ENCODE measurements at regions not wholly inside any gene's neighbourhood (a gene's known extent, or its start where the extent isn't known, plus 50 kb on each side); places are given as distances from the start of the nearest gene placed in this dataset.

DNA sequence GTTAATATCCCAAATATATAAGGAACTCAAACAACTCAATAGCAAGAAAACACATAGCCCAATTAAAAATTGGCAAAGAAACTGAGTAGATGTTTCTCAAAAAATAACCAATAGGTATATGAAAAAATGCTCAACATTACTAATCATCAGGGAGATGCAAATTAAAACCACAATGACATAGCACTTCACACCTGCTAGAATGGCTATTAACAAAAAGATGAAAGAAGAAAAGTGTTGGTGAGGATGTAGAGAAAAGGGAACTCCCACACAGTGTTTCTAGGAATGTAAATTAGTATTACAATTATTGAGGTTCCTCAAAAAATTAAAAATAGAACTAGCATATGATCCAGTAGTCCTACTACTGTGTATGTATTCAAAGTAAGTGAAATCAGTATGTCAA is 1212.8 kb downstream of the DIAPH3 start:
- peaks cover 37% of the 10 kb centered on the region for H3K9me3 Mint-ChIP-seq
- no peaks in the 10 kb centered on the region for H4K20me1 ChIP-seq (replicated peaks; ENCODE audit: insufficient read depth)
- H3K4me3 Mint-ChIP-seq, result no peak overlapping the region
- H2AFZ ChIP-seq, result no peak overlapping the region
- H3K4me1 ChIP-seq (ENCODE audit: insufficient read depth), result no peaks in the 10 kb centered on the region
- TF ChIP-seq, protein P1, sequence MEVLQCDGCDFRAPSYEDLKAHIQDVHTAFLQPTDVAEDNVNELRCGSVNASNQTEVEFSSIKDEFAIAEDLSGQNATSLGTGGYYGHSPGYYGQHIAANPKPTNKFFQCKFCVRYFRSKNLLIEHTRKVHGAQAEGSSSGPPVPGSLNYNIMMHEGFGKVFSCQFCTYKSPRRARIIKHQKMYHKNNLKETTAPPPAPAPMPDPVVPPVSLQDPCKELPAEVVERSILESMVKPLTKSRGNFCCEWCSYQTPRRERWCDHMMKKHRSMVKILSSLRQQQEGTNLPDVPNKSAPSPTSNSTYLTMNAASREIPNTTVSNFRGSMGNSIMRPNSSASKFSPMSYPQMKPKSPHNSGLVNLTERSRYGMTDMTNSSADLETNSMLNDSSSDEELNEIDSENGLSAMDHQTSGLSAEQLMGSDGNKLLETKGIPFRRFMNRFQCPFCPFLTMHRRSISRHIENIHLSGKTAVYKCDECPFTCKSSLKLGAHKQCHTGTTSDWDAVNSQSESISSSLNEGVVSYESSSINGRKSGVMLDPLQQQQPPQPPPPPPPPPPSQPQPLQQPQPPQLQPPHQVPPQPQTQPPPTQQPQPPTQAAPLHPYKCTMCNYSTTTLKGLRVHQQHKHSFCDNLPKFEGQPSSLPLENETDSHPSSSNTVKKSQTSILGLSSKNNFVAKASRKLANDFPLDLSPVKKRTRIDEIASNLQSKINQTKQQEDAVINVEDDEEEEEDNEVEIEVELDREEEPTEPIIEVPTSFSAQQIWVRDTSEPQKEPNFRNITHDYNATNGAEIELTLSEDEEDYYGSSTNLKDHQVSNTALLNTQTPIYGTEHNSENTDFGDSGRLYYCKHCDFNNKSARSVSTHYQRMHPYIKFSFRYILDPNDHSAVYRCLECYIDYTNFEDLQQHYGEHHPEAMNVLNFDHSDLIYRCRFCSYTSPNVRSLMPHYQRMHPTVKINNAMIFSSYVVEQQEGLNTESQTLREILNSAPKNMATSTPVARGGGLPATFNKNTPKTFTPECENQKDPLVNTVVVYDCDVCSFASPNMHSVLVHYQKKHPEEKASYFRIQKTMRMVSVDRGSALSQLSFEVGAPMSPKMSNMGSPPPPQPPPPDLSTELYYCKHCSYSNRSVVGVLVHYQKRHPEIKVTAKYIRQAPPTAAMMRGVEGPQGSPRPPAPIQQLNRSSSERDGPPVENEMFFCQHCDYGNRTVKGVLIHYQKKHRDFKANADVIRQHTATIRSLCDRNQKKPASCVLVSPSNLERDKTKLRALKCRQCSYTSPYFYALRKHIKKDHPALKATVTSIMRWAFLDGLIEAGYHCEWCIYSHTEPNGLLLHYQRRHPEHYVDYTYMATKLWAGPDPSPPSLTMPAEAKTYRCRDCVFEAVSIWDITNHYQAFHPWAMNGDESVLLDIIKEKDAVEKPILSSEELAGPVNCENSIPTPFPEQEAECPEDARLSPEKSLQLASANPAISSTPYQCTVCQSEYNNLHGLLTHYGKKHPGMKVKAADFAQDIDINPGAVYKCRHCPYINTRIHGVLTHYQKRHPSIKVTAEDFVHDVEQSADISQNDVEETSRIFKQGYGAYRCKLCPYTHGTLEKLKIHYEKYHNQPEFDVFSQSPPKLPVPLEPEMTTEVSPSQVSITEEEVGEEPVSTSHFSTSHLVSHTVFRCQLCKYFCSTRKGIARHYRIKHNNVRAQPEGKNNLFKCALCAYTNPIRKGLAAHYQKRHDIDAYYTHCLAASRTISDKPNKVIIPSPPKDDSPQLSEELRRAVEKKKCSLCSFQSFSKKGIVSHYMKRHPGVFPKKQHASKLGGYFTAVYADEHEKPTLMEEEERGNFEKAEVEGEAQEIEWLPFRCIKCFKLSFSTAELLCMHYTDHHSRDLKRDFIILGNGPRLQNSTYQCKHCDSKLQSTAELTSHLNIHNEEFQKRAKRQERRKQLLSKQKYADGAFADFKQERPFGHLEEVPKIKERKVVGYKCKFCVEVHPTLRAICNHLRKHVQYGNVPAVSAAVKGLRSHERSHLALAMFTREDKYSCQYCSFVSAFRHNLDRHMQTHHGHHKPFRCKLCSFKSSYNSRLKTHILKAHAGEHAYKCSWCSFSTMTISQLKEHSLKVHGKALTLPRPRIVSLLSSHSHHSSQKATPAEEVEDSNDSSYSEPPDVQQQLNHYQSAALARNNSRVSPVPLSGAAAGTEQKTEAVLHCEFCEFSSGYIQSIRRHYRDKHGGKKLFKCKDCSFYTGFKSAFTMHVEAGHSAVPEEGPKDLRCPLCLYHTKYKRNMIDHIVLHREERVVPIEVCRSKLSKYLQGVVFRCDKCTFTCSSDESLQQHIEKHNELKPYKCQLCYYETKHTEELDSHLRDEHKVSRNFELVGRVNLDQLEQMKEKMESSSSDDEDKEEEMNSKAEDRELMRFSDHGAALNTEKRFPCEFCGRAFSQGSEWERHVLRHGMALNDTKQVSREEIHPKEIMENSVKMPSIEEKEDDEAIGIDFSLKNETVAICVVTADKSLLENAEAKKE (CRISPR knock-in tag; IDR thresholded peaks at IDR 0.05), result no peak
- TF ChIP-seq, protein P2, sequence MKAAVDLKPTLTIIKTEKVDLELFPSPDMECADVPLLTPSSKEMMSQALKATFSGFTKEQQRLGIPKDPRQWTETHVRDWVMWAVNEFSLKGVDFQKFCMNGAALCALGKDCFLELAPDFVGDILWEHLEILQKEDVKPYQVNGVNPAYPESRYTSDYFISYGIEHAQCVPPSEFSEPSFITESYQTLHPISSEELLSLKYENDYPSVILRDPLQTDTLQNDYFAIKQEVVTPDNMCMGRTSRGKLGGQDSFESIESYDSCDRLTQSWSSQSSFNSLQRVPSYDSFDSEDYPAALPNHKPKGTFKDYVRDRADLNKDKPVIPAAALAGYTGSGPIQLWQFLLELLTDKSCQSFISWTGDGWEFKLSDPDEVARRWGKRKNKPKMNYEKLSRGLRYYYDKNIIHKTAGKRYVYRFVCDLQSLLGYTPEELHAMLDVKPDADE (IDR thresholded peaks at IDR 0.05), result no peak
- H3K27me3 ChIP-seq (ENCODE audit: insufficient read depth), result no peaks in the 10 kb centered on the region
- peaks cover 4% of the 10 kb centered on the region; the same call in 1 of the 2 replicates for H3K9me2 ChIP-seq (ENCODE audit: insufficient read depth)
- H3K4me1 Mint-ChIP-seq, result peaks cover 3% of the 10 kb centered on the region; the same call in 1 of the 3 replicates
- no peaks in the 10 kb centered on the region for H3K79me2 ChIP-seq (replicated peaks; ENCODE audit: insufficient read depth)
- no peak for DNase-seq (ENCODE audit: low spot score)
- no peak overlapping the region for H3K4me2 ChIP-seq
- H3K36me3 Mint-ChIP-seq (ENCODE audit: low read depth), result peaks cover 41% of the 10 kb centered on the region
- no peak overlapping the region for H3K27ac ChIP-seq (ENCODE audit: low read depth)
- H3K27ac Mint-ChIP-seq, result no peak overlapping the region
- H3K4me3 ChIP-seq, result no peak overlapping the region
- no peak for ATAC-seq
- H3F3A ChIP-seq (replicated peaks; ENCODE audit: low read depth), result no peaks in the 10 kb centered on the region
- H3K27me3 Mint-ChIP-seq (ENCODE audit: insufficient read depth, low read depth, poor library complexity), result peaks cover 9% of the 10 kb centered on the region
- H3K36me3 ChIP-seq (ENCODE audit: insufficient read depth), result peaks cover 32% of the 10 kb centered on the region

- peaks cover 3% of the 10 kb centered on the region; the same call in 1 of the 3 replicates for H3K4me1 Mint-ChIP-seq
- no peak overlapping the region for H3K4me3 Mint-ChIP-seq
- Histone ChIP-seq H3K9me2 (ENCODE audit: insufficient read depth) (peaks cover 4% of the 10 kb centered on the region; the same call in 1 of the 2 replicates), H3K4me2 (no peak overlapping the region), H3K79me2 (replicated peaks; ENCODE audit: insufficient read depth) (no peaks in the 10 kb centered on the region), H4K20me1 (replicated peaks; ENCODE audit: insufficient read depth) (no peaks in the 10 kb centered on the region), H3K27ac (ENCODE audit: low read depth) (no peak overlapping the region), H3K27me3 (ENCODE audit: insufficient read depth) (no peaks in the 10 kb centered on the region), H3K36me3 (ENCODE audit: insufficient read depth) (peaks cover 25% of the 10 kb centered on the region), H2AFZ (peak overlapping the region; percentile 75; the same call in 1 of the 2 replicates), H3F3A (replicated peaks; ENCODE audit: low read depth) (no peaks in the 10 kb centered on the region), H3K4me3 (no peak overlapping the region), H3K4me1 (ENCODE audit: insufficient read depth) (no peaks in the 10 kb centered on the region)
- no peak for DNase-seq (ENCODE audit: low spot score)
- H3K9me3 Mint-ChIP-seq, result peaks cover 30% of the 10 kb centered on the region
- H3K27me3 Mint-ChIP-seq (ENCODE audit: insufficient read depth, low read depth, poor library complexity), result peaks cover 9% of the 10 kb centered on the region
- H3K36me3 Mint-ChIP-seq (ENCODE audit: low read depth), result peaks cover 34% of the 10 kb centered on the region
- no peak overlapping the region for H3K27ac Mint-ChIP-seq
- no peak for ATAC-seq
- TF ChIP-seq EZH2phosphoT487 (IDR thresholded peaks at IDR 0.05; ENCODE audit: unreplicated experiment), result no peak
- TF ChIP-seq POLR2AphosphoS5 (IDR thresholded peaks at IDR 0.05; ENCODE audit: low read depth), result no peak
- TF ChIP-seq ZNF331 (CRISPR knock-in tag; IDR thresholded peaks at IDR 0.05; ENCODE audit: low read depth), result no peak
- TF ChIP-seq, protein P1 (CRISPR knock-in tag; IDR thresholded peaks at IDR 0.05), result no peak
Observed at GRCh38 chr13:58953638-58954037, 1210.1 kb downstream of the DIAPH3 start.

Measured in GM23338 (cell line).